ENCODE measurements at regions not wholly inside any gene's neighbourhood (a gene's known extent, or its start where the extent isn't known, plus 50 kb on each side); places are given as distances from the start of the nearest gene placed in this dataset.

- Histone ChIP-seq H3K9me3 (no peaks in the 10 kb centered on the region), H3K4me1 (no peaks in the 10 kb centered on the region), H3K36me3 (no peaks in the 10 kb centered on the region), H3K4me3 (replicated peaks in 1 of 3) (no peak overlapping the region), H3K27me3 (no peaks in the 10 kb centered on the region), H3K27ac (no peak overlapping the region)
- intact Hi-C loops (cut with DNase I) = no loop called here
- WGBS, 2 donors = 86 to 90% methylated on average over 5 of the region's 5 CpGs
- TF ChIP-seq POLR2A (IDR thresholded peaks at IDR 0.05) (no peak), CTCF (IDR thresholded peaks at IDR 0.05) (no peak)
- no peak for DNase-seq
Measured at GRCh38 chr3:21028412-21028811, 722.6 kb downstream of the ZNF385D start.

GRCh38 chr3:21024563-21024962 is 726.4 kb downstream of the ZNF385D start:
- TF ChIP-seq CTCF (IDR thresholded peaks at IDR 0.05) (no peak), POLR2A (IDR thresholded peaks at IDR 0.05) (no peak)
- no peak overlapping the region for H3K4me3 ChIP-seq (replicated peaks in 1 of 3)
- WGBS, 2 donors = 93 to 94% methylated on average over 2 of the region's 2 CpGs
- H3K27ac ChIP-seq = no peak overlapping the region
- H3K27me3 ChIP-seq = no peaks in the 10 kb centered on the region
- no peaks in the 10 kb centered on the region for H3K4me1 ChIP-seq
- intact Hi-C loops (cut with DNase I) = no loop called here
- no peak for DNase-seq
- H3K36me3 ChIP-seq = no peaks in the 10 kb centered on the region
- no peaks in the 10 kb centered on the region for H3K9me3 ChIP-seq

- no peaks in the 10 kb centered on the region for H3K27me3 ChIP-seq
- TF ChIP-seq CTCF (IDR thresholded peaks at IDR 0.05) (no peak), POLR2A (IDR thresholded peaks at IDR 0.05) (no peak)
- intact Hi-C loops (cut with DNase I) = no loop called here
- no peak overlapping the region for H3K27ac ChIP-seq
- 76 to 82% methylated on average over 5 of the region's 5 CpGs for WGBS, 2 donors
- H3K9me3 ChIP-seq = no peaks in the 10 kb centered on the region
- H3K36me3 ChIP-seq = no peaks in the 10 kb centered on the region
- no peak overlapping the region for H3K4me3 ChIP-seq (replicated peaks in 1 of 3)
- DNase-seq = no peak
- no peaks in the 10 kb centered on the region for H3K4me1 ChIP-seq
Measured at GRCh38 chr3:21020681-21021080, 730.3 kb downstream of the ZNF385D start.

GRCh38 chr3:21020043-21020442 is 731.0 kb downstream of the ZNF385D start:
- DNase-seq = no peak
- no peak for TF ChIP-seq CTCF (IDR thresholded peaks at IDR 0.05)
- no peak for TF ChIP-seq POLR2A (IDR thresholded peaks at IDR 0.05)
- Histone ChIP-seq H3K27ac (no peak overlapping the region), H3K36me3 (no peaks in the 10 kb centered on the region), H3K4me3 (replicated peaks in 1 of 3) (no peak overlapping the region), H3K27me3 (no peaks in the 10 kb centered on the region), H3K4me1 (no peaks in the 10 kb centered on the region), H3K9me3 (no peaks in the 10 kb centered on the region)
- 63 to 68% methylated on average over 2 of the region's 2 CpGs for WGBS, 2 donors
- intact Hi-C loops (cut with DNase I) = no loop called here

- H3K9me3 ChIP-seq = no peaks in the 10 kb centered on the region
- no peak for TF ChIP-seq POLR2A (IDR thresholded peaks at IDR 0.05)
- no peak for TF ChIP-seq CTCF (IDR thresholded peaks at IDR 0.05)
Measured at GRCh38 chr3:21017115-21017852, 733.7 kb downstream of the ZNF385D start.

More at GRCh38 chr3:21017115-21017852, 733.7 kb downstream of the ZNF385D start:
- H3K4me3 ChIP-seq (replicated peaks in 1 of 3) = no peak overlapping the region
- intact Hi-C loops (cut with DNase I) = no loop called here
- 83 to 91% methylated on average over 8 to 10 of the region's 10 CpGs for WGBS, 2 donors
- peak in 1 of 2 donors; percentile 1 for DNase-seq
- H3K27ac ChIP-seq = no peak overlapping the region
- no peaks in the 10 kb centered on the region for H3K36me3 ChIP-seq
- no peaks in the 10 kb centered on the region for H3K4me1 ChIP-seq
- H3K27me3 ChIP-seq = no peaks in the 10 kb centered on the region

All from thyroid gland (tissue), 4 donors.